ENCODE measurements at regions not wholly inside any gene's neighbourhood (a gene's known extent, or its start where the extent isn't known, plus 50 kb on each side); places are given as distances from the start of the nearest gene placed in this dataset.

DNA sequence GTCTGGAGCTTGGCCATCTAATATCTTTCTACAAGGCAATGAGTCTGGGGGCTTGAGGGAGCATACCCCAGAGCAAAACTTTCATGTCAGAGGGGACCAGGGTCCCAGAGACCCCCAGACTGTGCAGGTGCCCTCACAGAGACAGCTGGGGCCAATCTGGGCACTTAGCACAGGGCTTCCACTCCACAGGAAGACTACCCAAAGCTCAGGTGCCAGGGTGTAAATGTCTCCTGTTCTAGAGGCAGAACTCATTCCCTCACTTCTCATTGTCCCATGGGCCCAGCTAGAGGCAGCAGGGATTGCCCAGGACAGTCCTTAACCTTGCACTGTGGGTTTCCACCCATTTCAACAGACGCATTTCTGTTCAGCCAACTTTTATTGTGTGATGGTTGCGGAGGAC lies 246.9 kb downstream of the ACTR3B start:
- Histone ChIP-seq H3K36me3 (ENCODE audit: control insufficient read depth in 4 of 4, insufficient read depth in 3 of 4, low read depth in 1 of 4, low read length in 3 of 4) (no peaks in the 10 kb centered on the region), H3K4me3 (ENCODE audit: low read depth in 1 of 3, low read length in 3 of 3) (no peak overlapping the region), H3K9ac (ENCODE audit: low read depth in 1 of 2, low read length in 2 of 2) (no peak overlapping the region), H3K27me3 (ENCODE audit: control insufficient read depth in 4 of 4, insufficient read depth in 4 of 4, low read length in 3 of 4) (no peaks in the 10 kb centered on the region), H3K4me1 (ENCODE audit: control insufficient read depth in 4 of 4, insufficient read depth in 4 of 4, low read length in 3 of 4) (no peaks in the 10 kb centered on the region), H3K27ac (ENCODE audit: low read depth in 1 of 2, low read length in 2 of 2) (no peak overlapping the region), H3K9me3 (ENCODE audit: control insufficient read depth in 4 of 4, low read length in 3 of 4) (no peaks in the 10 kb centered on the region)
- no peak for DNase-seq (ENCODE audit: low spot score)
- WGBS = 94% methylated on average over 2 of the region's 2 CpGs
- TF ChIP-seq SP1 (IDR thresholded peaks at IDR 0.05) (no peak), EGR1 (IDR thresholded peaks at IDR 0.05; ENCODE audit: low read depth in 2 of 2) (no peak), YY1 (IDR thresholded peaks at IDR 0.05) (no peak), JUND (IDR thresholded peaks at IDR 0.05) (no peak), NR2F2 (IDR thresholded peaks at IDR 0.05) (no peak), RAD21 (IDR thresholded peaks at IDR 0.05) (no peak), FOXA1 (IDR thresholded peaks at IDR 0.05) (no peak), GABPA (IDR thresholded peaks at IDR 0.05 in 1 of 2, conservative IDR thresholded peaks at IDR 0.05 in 1 of 2) (no peak), TAF1 (conservative IDR thresholded peaks at IDR 0.05) (no peak), RXRA (IDR thresholded peaks at IDR 0.05) (no peak), HNF4G (IDR thresholded peaks at IDR 0.05) (no peak), HNF4A (conservative IDR thresholded peaks at IDR 0.05) (no peak)
- TF ChIP-seq, protein P1, sequence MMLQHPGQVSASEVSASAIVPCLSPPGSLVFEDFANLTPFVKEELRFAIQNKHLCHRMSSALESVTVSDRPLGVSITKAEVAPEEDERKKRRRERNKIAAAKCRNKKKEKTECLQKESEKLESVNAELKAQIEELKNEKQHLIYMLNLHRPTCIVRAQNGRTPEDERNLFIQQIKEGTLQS (IDR thresholded peaks at IDR 0.05) = no peak
- TF ChIP-seq, protein P2, sequence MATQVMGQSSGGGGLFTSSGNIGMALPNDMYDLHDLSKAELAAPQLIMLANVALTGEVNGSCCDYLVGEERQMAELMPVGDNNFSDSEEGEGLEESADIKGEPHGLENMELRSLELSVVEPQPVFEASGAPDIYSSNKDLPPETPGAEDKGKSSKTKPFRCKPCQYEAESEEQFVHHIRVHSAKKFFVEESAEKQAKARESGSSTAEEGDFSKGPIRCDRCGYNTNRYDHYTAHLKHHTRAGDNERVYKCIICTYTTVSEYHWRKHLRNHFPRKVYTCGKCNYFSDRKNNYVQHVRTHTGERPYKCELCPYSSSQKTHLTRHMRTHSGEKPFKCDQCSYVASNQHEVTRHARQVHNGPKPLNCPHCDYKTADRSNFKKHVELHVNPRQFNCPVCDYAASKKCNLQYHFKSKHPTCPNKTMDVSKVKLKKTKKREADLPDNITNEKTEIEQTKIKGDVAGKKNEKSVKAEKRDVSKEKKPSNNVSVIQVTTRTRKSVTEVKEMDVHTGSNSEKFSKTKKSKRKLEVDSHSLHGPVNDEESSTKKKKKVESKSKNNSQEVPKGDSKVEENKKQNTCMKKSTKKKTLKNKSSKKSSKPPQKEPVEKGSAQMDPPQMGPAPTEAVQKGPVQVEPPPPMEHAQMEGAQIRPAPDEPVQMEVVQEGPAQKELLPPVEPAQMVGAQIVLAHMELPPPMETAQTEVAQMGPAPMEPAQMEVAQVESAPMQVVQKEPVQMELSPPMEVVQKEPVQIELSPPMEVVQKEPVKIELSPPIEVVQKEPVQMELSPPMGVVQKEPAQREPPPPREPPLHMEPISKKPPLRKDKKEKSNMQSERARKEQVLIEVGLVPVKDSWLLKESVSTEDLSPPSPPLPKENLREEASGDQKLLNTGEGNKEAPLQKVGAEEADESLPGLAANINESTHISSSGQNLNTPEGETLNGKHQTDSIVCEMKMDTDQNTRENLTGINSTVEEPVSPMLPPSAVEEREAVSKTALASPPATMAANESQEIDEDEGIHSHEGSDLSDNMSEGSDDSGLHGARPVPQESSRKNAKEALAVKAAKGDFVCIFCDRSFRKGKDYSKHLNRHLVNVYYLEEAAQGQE (IDR thresholded peaks at IDR 0.05) = no peak
- TF ChIP-seq, protein P3, sequence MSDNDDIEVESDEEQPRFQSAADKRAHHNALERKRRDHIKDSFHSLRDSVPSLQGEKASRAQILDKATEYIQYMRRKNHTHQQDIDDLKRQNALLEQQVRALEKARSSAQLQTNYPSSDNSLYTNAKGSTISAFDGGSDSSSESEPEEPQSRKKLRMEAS (IDR thresholded peaks at IDR 0.05) = no peak
- TF ChIP-seq, protein P4, sequence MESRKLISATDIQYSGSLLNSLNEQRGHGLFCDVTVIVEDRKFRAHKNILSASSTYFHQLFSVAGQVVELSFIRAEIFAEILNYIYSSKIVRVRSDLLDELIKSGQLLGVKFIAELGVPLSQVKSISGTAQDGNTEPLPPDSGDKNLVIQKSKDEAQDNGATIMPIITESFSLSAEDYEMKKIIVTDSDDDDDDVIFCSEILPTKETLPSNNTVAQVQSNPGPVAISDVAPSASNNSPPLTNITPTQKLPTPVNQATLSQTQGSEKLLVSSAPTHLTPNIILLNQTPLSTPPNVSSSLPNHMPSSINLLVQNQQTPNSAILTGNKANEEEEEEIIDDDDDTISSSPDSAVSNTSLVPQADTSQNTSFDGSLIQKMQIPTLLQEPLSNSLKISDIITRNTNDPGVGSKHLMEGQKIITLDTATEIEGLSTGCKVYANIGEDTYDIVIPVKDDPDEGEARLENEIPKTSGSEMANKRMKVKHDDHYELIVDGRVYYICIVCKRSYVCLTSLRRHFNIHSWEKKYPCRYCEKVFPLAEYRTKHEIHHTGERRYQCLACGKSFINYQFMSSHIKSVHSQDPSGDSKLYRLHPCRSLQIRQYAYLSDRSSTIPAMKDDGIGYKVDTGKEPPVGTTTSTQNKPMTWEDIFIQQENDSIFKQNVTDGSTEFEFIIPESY (IDR thresholded peaks at IDR 0.05) = no peak

DNA sequence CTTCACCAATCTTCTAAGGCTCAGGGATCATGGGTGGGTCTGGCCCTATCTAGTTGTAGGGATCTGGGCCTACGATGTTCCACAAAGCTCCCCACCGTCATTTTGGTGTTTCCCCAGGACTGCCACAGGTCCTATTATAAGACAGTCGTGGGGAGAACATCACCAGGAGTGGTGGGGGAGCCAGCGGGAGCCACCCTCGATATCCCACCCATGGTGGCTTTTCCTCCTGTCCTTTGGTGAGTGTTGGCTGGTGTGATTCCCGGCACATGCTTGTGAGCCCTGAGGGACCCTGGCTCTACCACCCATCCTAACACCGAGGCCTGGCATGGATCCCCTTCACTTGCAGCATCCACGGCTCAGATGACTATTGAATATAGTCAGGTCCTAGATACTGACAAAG lies 247.4 kb downstream of the ACTR3B start:
- no peaks in the 10 kb centered on the region for H3K27me3 ChIP-seq (ENCODE audit: control insufficient read depth in 4 of 4, insufficient read depth in 4 of 4, low read length in 3 of 4)
- no peak overlapping the region for H3K9ac ChIP-seq (ENCODE audit: low read depth in 1 of 2, low read length in 2 of 2)
- 88% methylated on average over 8 of the region's 8 CpGs for WGBS
- H3K4me3 ChIP-seq (ENCODE audit: low read depth in 1 of 3, low read length in 3 of 3) = no peak overlapping the region
- no peaks in the 10 kb centered on the region for H3K36me3 ChIP-seq (ENCODE audit: control insufficient read depth in 4 of 4, insufficient read depth in 3 of 4, low read depth in 1 of 4, low read length in 3 of 4)
- no peak for DNase-seq (ENCODE audit: low spot score)
- H3K4me1 ChIP-seq (ENCODE audit: control insufficient read depth in 4 of 4, insufficient read depth in 4 of 4, low read length in 3 of 4) = no peaks in the 10 kb centered on the region
- H3K27ac ChIP-seq (ENCODE audit: low read depth in 1 of 2, low read length in 2 of 2) = no peak overlapping the region
- H3K9me3 ChIP-seq (ENCODE audit: control insufficient read depth in 4 of 4, low read length in 3 of 4) = no peaks in the 10 kb centered on the region
- TF ChIP-seq, protein P1 (IDR thresholded peaks at IDR 0.05) = no peak
- TF ChIP-seq RAD21 (IDR thresholded peaks at IDR 0.05) (no peak), JUND (IDR thresholded peaks at IDR 0.05) (no peak), FOXA2 (IDR thresholded peaks at IDR 0.05) (no peak), FOXA1 (IDR thresholded peaks at IDR 0.05) (no peak), RXRA (IDR thresholded peaks at IDR 0.05) (no peak), HNF4A (conservative IDR thresholded peaks at IDR 0.05) (no peak), EGR1 (IDR thresholded peaks at IDR 0.05; ENCODE audit: low read depth in 2 of 2) (no peak), SP1 (IDR thresholded peaks at IDR 0.05) (no peak), YY1 (IDR thresholded peaks at IDR 0.05) (no peak), GABPA (IDR thresholded peaks at IDR 0.05 in 1 of 2, conservative IDR thresholded peaks at IDR 0.05 in 1 of 2) (no peak)
- TF ChIP-seq, protein P5, sequence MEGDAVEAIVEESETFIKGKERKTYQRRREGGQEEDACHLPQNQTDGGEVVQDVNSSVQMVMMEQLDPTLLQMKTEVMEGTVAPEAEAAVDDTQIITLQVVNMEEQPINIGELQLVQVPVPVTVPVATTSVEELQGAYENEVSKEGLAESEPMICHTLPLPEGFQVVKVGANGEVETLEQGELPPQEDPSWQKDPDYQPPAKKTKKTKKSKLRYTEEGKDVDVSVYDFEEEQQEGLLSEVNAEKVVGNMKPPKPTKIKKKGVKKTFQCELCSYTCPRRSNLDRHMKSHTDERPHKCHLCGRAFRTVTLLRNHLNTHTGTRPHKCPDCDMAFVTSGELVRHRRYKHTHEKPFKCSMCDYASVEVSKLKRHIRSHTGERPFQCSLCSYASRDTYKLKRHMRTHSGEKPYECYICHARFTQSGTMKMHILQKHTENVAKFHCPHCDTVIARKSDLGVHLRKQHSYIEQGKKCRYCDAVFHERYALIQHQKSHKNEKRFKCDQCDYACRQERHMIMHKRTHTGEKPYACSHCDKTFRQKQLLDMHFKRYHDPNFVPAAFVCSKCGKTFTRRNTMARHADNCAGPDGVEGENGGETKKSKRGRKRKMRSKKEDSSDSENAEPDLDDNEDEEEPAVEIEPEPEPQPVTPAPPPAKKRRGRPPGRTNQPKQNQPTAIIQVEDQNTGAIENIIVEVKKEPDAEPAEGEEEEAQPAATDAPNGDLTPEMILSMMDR (IDR thresholded peaks at IDR 0.05; ENCODE audit: low read depth, low read length, missing input control) = no peak
- TF ChIP-seq, protein P3 (IDR thresholded peaks at IDR 0.05) = no peak
- TF ChIP-seq, protein P2 (IDR thresholded peaks at IDR 0.05) = no peak

Data from liver (tissue), 8 donors.